Transverse colon (tissue), 4 donors: ENCODE measurements at regions not wholly inside any gene's neighbourhood (a gene's known extent, or its start where the extent isn't known, plus 50 kb on each side); places are given as distances from the start of the nearest gene placed in this dataset.

Experiments used
- CTCF ChIP-seq, 5 experiments: fragments of 200-600 bp in 3 of 5; fragments of 450-650 bp in 2 of 5; sonication (generic) in 3 of 5; IDR thresholded peaks; 1 replicate in 2 of 5; 2 replicates in 3 of 5; pipeline ENCODE4 v1.5.1; 2016 to 2017; ENCODE audit warnings: antibody characterized with exemption in 5 of 5, inconsistent platforms in 3 of 5, mild to moderate bottlenecking in 2 of 5, moderate library complexity in 1 of 5
- EP300 ChIP-seq: sonication (generic); formaldehyde crosslinking; IDR thresholded peaks from one replicate; pipeline ENCODE4 v1.6.1; 2017; ENCODE audit warnings: antibody characterized with exemption, low read depth
- POLR2A ChIP-seq: fragments of 450-650 bp; IDR thresholded peaks from one replicate; pipeline ENCODE4 v1.6.1; 2016; ENCODE audit warnings: antibody characterized with exemption, mild to moderate bottlenecking, moderate library complexity
- POLR2AphosphoS5 ChIP-seq, 3 donors: sonication (generic); formaldehyde crosslinking; IDR thresholded peaks; one replicate each; pipeline ENCODE4 v1.6.1; 2016; ENCODE audit warnings: antibody characterized with exemption in 3 of 3

- no peak for TF ChIP-seq CTCF (IDR thresholded peaks at IDR 0.05)
- no peak for TF ChIP-seq POLR2A
- TF ChIP-seq EP300, result no peak
- TF ChIP-seq POLR2AphosphoS5 (IDR thresholded peaks at IDR 0.05), result no peak
These were observed 278.7 kb downstream of the ZNF608 start for GRCh38 chr5:124467745-124468144.
